PC-3 (cell line): ENCODE measurements at regions not wholly inside any gene's neighbourhood (a gene's known extent, or its start where the extent isn't known, plus 50 kb on each side); places are given as distances from the start of the nearest gene placed in this dataset.

Experiments
- ATAC-seq: fragments of 200-7000 bp; cut with Tn5 transposase; 2 replicates; pipeline ENCODE4 v1.9.1; 2020; ENCODE audit warnings: mild to moderate bottlenecking, moderate library complexity
- BruUV-seq: library from RNA; stranded (reverse); fragments of 400-500 nt; replicated peaks from 2 replicates; lab custom pipeline; 2021; lab: Mats Ljungman, UMichigan
- CTCF ChIA-PET: fragments of 300-600 bp; sonication (Branson Sonifier 250); formaldehyde crosslinking; loops from one replicate; lab custom pipeline; 2022; ENCODE audit warnings: antibody characterized with exemption; lab: Charles Lee
- POLR2A ChIA-PET: fragments of 300-600 bp; sonication (Branson Sonifier 250); formaldehyde crosslinking; loops from one replicate; lab custom pipeline; 2022; ENCODE audit warnings: antibody characterized with exemption; ENCODE audit not compliant: unreplicated experiment; lab: Charles Lee
- DNase-seq: peaks from one replicate; pipeline ENCODE4 v3.0.0-alpha.2; 2015
- H2AFZ ChIP-seq: fragments of 300-600 bp; sonication (generic); 2 replicates; pipeline ENCODE4 v1.6.0; 2016; ENCODE audit warnings: antibody characterized with exemption, low read length
- H3F3A ChIP-seq: fragments of 300-600 bp; sonication (generic); one replicate; pipeline ENCODE4 v1.6.0; 2017; ENCODE audit warnings: antibody characterized with exemption, low read length, control low read depth, mild to moderate bottlenecking; ENCODE audit not compliant: unreplicated experiment
- H3K27ac ChIP-seq: fragments of 300-600 bp; sonication (generic); 2 replicates; pipeline ENCODE4 v1.5.1; 2016; ENCODE audit warnings: mild to moderate bottlenecking, low read length
- H3K27me3 ChIP-seq: fragments of 300-600 bp; sonication (generic); 2 replicates; pipeline ENCODE4 v1.6.1; 2016; ENCODE audit warnings: low read length, mixed read lengths
- H3K36me3 ChIP-seq: fragments of 300-600 bp; sonication (generic); 2 replicates; pipeline ENCODE4 v1.6.1; 2016; ENCODE audit warnings: low read depth, mixed run types, low read length, mixed read lengths
- H3K4me1 ChIP-seq: fragments of 300-600 bp; sonication (generic); 2 replicates; pipeline ENCODE4 v1.5.1; 2016; ENCODE audit warnings: low read length; ENCODE audit not compliant: insufficient read depth
- H3K4me2 ChIP-seq: fragments of 300-600 bp; sonication (generic); 2 replicates; pipeline ENCODE4 v1.6.0; 2016; ENCODE audit warnings: low read length
- H3K4me3 ChIP-seq: fragments of 300-600 bp; sonication (generic); 2 replicates; pipeline ENCODE4 v1.5.1; 2016; ENCODE audit warnings: mild to moderate bottlenecking, low read length, mixed read lengths
- H3K79me2 ChIP-seq: fragments of 300-600 bp; sonication (generic); 2 replicates; pipeline ENCODE4 v1.6.1; 2017; ENCODE audit warnings: low read length, mixed read lengths
- H3K9ac ChIP-seq: fragments of 300-600 bp; sonication (generic); 2 replicates; pipeline ENCODE4 v1.6.0; 2016; ENCODE audit warnings: mild to moderate bottlenecking, low read length
- H3K9me2 ChIP-seq: fragments of 300-600 bp; sonication (generic); replicated peaks from 2 replicates; pipeline ENCODE4 v1.6.1; 2016; ENCODE audit warnings: mixed run types, low read length, mixed read lengths
- H3K9me3 ChIP-seq: fragments of 300-600 bp; sonication (generic); 2 replicates; pipeline ENCODE4 v1.6.1; 2016; ENCODE audit warnings: low read length, mixed read lengths
- H4K20me1 ChIP-seq: fragments of 300-600 bp; sonication (generic); 2 replicates; pipeline ENCODE4 v1.6.1; 2016; ENCODE audit warnings: low read length, mixed read lengths
- EZH2 ChIP-seq: fragments of 300-600 bp; sonication (generic); IDR thresholded peaks from one replicate; pipeline ENCODE4 v1.6.1; 2017; ENCODE audit warnings: antibody characterized with exemption, mild to moderate bottlenecking, low read length; ENCODE audit not compliant: unreplicated experiment
- EZH2phosphoT487 ChIP-seq: fragments of 300-600 bp; sonication (generic); IDR thresholded peaks from 2 replicates; pipeline ENCODE4 v1.6.1; 2018; ENCODE audit warnings: mild to moderate bottlenecking, antibody characterized with exemption, low read length, borderline replicate concordance
- intact Hi-C: fragments of 100-400 bp; cut with micrococcal nuclease; formaldehyde crosslinking; loops from 2 replicates; pipeline ENCODE4 v1.9.0; 2023
- TF ChIP-seq, protein P1 (sequence below): fragments of 300-600 bp; sonication (generic); conservative IDR thresholded peaks from 2 replicates; pipeline ENCODE4 v1.5.1; 2017; ENCODE audit warnings: antibody characterized with exemption, low read depth, mild to moderate bottlenecking, low read length

- Histone ChIP-seq H3K4me1 (no peaks in the 10 kb centered on the region), H4K20me1 (no peaks in the 10 kb centered on the region), H3K9me2 (no peaks in the 10 kb centered on the region), H3K79me2 (no peaks in the 10 kb centered on the region), H3K27me3 (no peaks in the 10 kb centered on the region), H3K9ac (no peak overlapping the region), H3K9me3 (no peaks in the 10 kb centered on the region), H3K4me3 (no peak overlapping the region), H2AFZ (no peak overlapping the region), H3F3A (no peaks in the 10 kb centered on the region), H3K27ac (no peak overlapping the region), H3K4me2 (no peak overlapping the region), H3K36me3 (no peaks in the 10 kb centered on the region)
- TF ChIP-seq, protein P1, sequence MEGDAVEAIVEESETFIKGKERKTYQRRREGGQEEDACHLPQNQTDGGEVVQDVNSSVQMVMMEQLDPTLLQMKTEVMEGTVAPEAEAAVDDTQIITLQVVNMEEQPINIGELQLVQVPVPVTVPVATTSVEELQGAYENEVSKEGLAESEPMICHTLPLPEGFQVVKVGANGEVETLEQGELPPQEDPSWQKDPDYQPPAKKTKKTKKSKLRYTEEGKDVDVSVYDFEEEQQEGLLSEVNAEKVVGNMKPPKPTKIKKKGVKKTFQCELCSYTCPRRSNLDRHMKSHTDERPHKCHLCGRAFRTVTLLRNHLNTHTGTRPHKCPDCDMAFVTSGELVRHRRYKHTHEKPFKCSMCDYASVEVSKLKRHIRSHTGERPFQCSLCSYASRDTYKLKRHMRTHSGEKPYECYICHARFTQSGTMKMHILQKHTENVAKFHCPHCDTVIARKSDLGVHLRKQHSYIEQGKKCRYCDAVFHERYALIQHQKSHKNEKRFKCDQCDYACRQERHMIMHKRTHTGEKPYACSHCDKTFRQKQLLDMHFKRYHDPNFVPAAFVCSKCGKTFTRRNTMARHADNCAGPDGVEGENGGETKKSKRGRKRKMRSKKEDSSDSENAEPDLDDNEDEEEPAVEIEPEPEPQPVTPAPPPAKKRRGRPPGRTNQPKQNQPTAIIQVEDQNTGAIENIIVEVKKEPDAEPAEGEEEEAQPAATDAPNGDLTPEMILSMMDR = no peak
- no peak for TF ChIP-seq EZH2phosphoT487
- TF ChIP-seq EZH2 = no peak
- no TSS peak for BruUV-seq
- POLR2A ChIA-PET = no interaction called here
- CTCF ChIA-PET = no interaction called here
- DNase-seq = no peak
- no peak for ATAC-seq
- intact Hi-C loops = no loop called here
Observed at GRCh38 chr5:119785057-119785456, 155.7 kb downstream of the FAM170A start.

DNA sequence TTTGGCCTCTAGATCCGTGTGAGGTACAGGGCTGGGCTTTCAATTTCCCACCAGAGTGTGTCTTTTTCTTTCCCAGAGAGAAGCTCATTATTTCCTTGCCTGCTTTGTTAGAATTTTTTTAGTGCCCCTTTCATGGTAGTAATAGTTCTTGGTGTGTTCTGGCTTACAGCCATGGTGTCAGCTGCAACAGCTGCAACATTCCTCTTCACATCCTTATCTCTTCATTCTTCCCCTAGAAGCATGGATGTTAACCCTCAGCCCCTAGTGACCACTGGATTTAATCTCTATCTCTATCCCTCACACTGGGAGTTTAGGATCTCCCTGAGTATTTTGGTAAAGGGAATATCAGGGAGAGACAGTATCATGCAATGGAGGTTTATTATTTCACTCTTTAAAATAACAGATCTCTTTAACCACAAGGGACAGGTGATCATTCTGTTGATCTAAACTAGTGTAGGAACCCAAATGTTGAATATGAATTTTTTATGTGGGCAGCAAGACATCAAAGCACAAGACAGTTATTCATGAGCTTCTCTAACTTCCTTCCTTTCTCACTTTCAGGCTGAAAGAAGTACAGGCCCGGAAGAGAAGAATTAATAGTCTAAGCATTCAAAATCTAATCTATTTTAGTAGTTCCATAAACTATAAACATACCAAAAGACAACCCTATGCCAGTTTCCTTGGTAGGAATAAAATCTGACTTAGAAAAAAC, 160.2 kb downstream of the FAM170A start:
- Histone ChIP-seq H3K4me1 (no peaks in the 10 kb centered on the region), H3K27me3 (no peaks in the 10 kb centered on the region), H3K9me2 (no peaks in the 10 kb centered on the region), H3K4me2 (no peak overlapping the region), H3K9ac (no peak overlapping the region), H2AFZ (no peak overlapping the region), H3K9me3 (no peaks in the 10 kb centered on the region), H4K20me1 (no peaks in the 10 kb centered on the region), H3F3A (no peaks in the 10 kb centered on the region), H3K4me3 (no peak overlapping the region), H3K27ac (no peak overlapping the region), H3K36me3 (no peaks in the 10 kb centered on the region), H3K79me2 (no peaks in the 10 kb centered on the region)
- TF ChIP-seq EZH2 (no peak), EZH2phosphoT487 (no peak)
- TF ChIP-seq, protein P1 = no peak
- DNase-seq (no peak), ATAC-seq (no peak)
- BruUV-seq = no TSS peak
- CTCF ChIA-PET = no interaction called here
- POLR2A ChIA-PET = no interaction called here
- intact Hi-C loops = no loop called here

DNA sequence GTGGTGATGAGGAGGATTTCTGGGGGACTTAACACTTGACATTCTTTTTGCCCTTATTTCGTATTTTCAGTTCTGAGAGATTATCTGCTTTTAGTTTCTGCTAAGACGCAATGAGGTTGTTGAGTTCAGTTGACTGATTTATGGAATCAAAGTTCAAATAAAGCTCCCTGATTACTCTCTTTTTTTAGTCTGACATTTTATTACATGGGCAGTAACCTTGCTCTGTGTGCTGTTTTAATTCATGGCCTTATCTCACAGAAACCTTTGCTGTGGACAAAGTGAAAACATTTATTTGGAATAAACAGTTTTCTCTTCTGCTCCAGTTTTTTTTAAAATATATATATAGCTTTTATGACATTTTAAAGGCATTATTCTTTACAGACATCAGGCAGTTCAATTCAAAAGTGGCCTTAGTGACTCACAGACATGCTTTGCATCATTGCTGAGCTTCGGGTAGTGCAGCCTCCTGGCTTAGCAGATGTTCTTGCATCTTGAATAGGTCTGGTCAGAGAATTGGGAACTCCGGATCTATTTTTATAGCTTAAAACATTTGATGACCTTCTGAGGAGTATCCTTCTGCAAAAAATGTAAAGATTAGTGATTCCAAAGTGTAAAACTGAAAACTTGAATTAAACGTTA, 162.9 kb downstream of the FAM170A start:
- ATAC-seq (no peak), DNase-seq (no peak)
- Histone ChIP-seq H3K9me3 (no peaks in the 10 kb centered on the region), H2AFZ (no peak overlapping the region), H3K27ac (no peak overlapping the region), H3K9me2 (no peaks in the 10 kb centered on the region), H3K4me3 (no peak overlapping the region), H3F3A (no peaks in the 10 kb centered on the region), H3K9ac (no peak overlapping the region), H3K36me3 (no peaks in the 10 kb centered on the region), H3K4me1 (no peaks in the 10 kb centered on the region), H4K20me1 (no peaks in the 10 kb centered on the region), H3K27me3 (no peaks in the 10 kb centered on the region), H3K4me2 (no peak overlapping the region), H3K79me2 (no peaks in the 10 kb centered on the region)
- POLR2A ChIA-PET = no interaction called here
- TF ChIP-seq EZH2phosphoT487 (no peak), EZH2 (no peak)
- TF ChIP-seq, protein P1 = no peak
- intact Hi-C loops = no loop called here
- CTCF ChIA-PET = no interaction called here
- no TSS peak for BruUV-seq
